NB4 (cell line): ENCODE measurements at regions not wholly inside any gene's neighbourhood (a gene's known extent, or its start where the extent isn't known, plus 50 kb on each side); places are given as distances from the start of the nearest gene placed in this dataset.
A peak's percentile ranks its signal among the peaks of the same experiment; 100 is the strongest.

ENCODE experiments used
- DNase-seq: peaks from one replicate; pipeline ENCODE4 v3.0.0; 2010; ENCODE audit warnings: low read depth
- H3K4me3 ChIP-seq: one replicate; pipeline ENCODE4 v1.5.1; 2011; ENCODE audit warnings: mild to moderate bottlenecking, low read depth, low read length, moderate library complexity
- MYC ChIP-seq: IDR thresholded peaks from 2 replicates; pipeline ENCODE4 v1.6.1; 2011; ENCODE audit warnings: low read depth, low read length
- POLR2A ChIP-seq: IDR thresholded peaks from 2 replicates; pipeline ENCODE4 v1.6.1; 2011; ENCODE audit warnings: mild to moderate bottlenecking; ENCODE audit not compliant: insufficient read length; ENCODE audit errors: extremely low read depth
- TF ChIP-seq, protein P1 (sequence below): IDR thresholded peaks from one replicate; pipeline ENCODE4 v1.5.1; 2012; ENCODE audit warnings: low read depth, low read length
- TF ChIP-seq, protein P2 (sequence below): IDR thresholded peaks from 2 replicates; pipeline ENCODE4 v1.6.1; 2011; ENCODE audit warnings: low read depth, low read length

DNA sequence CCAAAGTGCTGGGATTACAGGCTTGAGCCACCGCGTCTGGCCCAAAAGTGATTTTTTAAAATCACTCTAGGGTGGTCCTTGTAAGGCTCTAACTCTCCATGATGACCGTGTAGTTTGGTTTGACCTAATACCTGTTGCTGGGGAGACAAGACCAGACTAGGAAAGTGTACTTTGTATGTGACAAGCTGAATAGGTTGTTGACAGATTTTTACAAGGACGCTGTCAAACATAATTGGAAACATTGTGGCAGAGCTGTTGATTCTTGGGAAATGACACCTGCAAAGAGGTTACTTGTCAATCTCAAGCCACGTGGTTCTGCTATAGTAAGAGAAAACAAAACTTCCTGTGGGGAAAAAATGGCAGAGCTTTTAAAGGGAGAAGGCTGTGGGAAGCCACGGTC, 802.4 kb upstream of the HS3ST1 start:
- no peak for DNase-seq
- no peak overlapping the region for H3K4me3 ChIP-seq
- TF ChIP-seq POLR2A (no peak), MYC (no peak)
- TF ChIP-seq, protein P1, sequence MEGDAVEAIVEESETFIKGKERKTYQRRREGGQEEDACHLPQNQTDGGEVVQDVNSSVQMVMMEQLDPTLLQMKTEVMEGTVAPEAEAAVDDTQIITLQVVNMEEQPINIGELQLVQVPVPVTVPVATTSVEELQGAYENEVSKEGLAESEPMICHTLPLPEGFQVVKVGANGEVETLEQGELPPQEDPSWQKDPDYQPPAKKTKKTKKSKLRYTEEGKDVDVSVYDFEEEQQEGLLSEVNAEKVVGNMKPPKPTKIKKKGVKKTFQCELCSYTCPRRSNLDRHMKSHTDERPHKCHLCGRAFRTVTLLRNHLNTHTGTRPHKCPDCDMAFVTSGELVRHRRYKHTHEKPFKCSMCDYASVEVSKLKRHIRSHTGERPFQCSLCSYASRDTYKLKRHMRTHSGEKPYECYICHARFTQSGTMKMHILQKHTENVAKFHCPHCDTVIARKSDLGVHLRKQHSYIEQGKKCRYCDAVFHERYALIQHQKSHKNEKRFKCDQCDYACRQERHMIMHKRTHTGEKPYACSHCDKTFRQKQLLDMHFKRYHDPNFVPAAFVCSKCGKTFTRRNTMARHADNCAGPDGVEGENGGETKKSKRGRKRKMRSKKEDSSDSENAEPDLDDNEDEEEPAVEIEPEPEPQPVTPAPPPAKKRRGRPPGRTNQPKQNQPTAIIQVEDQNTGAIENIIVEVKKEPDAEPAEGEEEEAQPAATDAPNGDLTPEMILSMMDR = no peak
- TF ChIP-seq, protein P2, sequence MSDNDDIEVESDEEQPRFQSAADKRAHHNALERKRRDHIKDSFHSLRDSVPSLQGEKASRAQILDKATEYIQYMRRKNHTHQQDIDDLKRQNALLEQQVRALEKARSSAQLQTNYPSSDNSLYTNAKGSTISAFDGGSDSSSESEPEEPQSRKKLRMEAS = no peak

- no peak overlapping the region for H3K4me3 ChIP-seq
- DNase-seq = peak; percentile 9
- TF ChIP-seq, protein P2 = no peak
- TF ChIP-seq, protein P1 = no peak
- TF ChIP-seq MYC = no peak
- TF ChIP-seq POLR2A = no peak
Observed at GRCh38 chr4:12221031-12221430, 792.3 kb upstream of the HS3ST1 start.

GRCh38 chr4:12211636-12212035, 782.9 kb upstream of the HS3ST1 start:
- no peak overlapping the region for H3K4me3 ChIP-seq
- DNase-seq = no peak
- TF ChIP-seq, protein P1 = no peak
- TF ChIP-seq MYC (no peak), POLR2A (no peak)
- TF ChIP-seq, protein P2 = no peak

- DNase-seq = no peak
- TF ChIP-seq, protein P1 = no peak
- TF ChIP-seq POLR2A (no peak), MYC (no peak)
- TF ChIP-seq, protein P2 = no peak
- H3K4me3 ChIP-seq = no peak overlapping the region
Observed at GRCh38 chr4:12207396-12207795, 778.7 kb upstream of the HS3ST1 start.

GRCh38 chr4:12206091-12206490, 777.4 kb upstream of the HS3ST1 start:
- TF ChIP-seq POLR2A (no peak), MYC (no peak)
- TF ChIP-seq, protein P2 = no peak
- TF ChIP-seq, protein P1 = no peak

GRCh38 chr4:12203945-12204344, 775.3 kb upstream of the HS3ST1 start:
- no peak overlapping the region for H3K4me3 ChIP-seq
- TF ChIP-seq MYC = no peak
- DNase-seq = no peak

More at GRCh38 chr4:12206091-12206490, 777.4 kb upstream of the HS3ST1 start:
- no peak for DNase-seq
- H3K4me3 ChIP-seq = no peak overlapping the region
